ENCODE measurements at regions not wholly inside any gene's neighbourhood (a gene's known extent, or its start where the extent isn't known, plus 50 kb on each side); places are given as distances from the start of the nearest gene placed in this dataset.

GRCh38 chr9:96160168-96160567 lies 141.8 kb downstream of the HSD17B3 start (continued):
- TF ChIP-seq SUZ12 (IDR thresholded peaks at IDR 0.05; ENCODE audit: low read length) (no peak), PHF8 (conservative IDR thresholded peaks at IDR 0.05; ENCODE audit: low read depth, low read length) (no peak), FOSL1 (IDR thresholded peaks at IDR 0.05; ENCODE audit: insufficient read depth, low read depth, low read length) (no peak), RXRA (IDR thresholded peaks at IDR 0.05; ENCODE audit: insufficient read depth, low read depth, low read length) (no peak), CHD2 (IDR thresholded peaks at IDR 0.05; ENCODE audit: low read length) (no peak)
